GM12865 (cell line): ENCODE measurements at regions not wholly inside any gene's neighbourhood (a gene's known extent, or its start where the extent isn't known, plus 50 kb on each side); places are given as distances from the start of the nearest gene placed in this dataset.

Source experiments
- DNase-seq: peaks from one replicate; pipeline ENCODE4 v3.0.0; 2010; ENCODE audit warnings: low read depth
- H3K4me3 ChIP-seq: 2 replicates; pipeline ENCODE4 v1.5.1; 2011; ENCODE audit warnings: mild to moderate bottlenecking, low read depth, low read length, control low read depth
- CTCF ChIP-seq: IDR thresholded peaks from 2 replicates; pipeline ENCODE4 v1.5.1; 2011; ENCODE audit warnings: low read length, control low read depth, low read depth, inconsistent platforms; ENCODE audit not compliant: insufficient read depth; ENCODE audit errors: missing control alignments

GRCh38 chr2:116718451-116718850, 1096.0 kb upstream of the DDX18 start:
- peak; percentile 0 for DNase-seq
- no peak for TF ChIP-seq CTCF
- no peak overlapping the region for H3K4me3 ChIP-seq

- H3K4me3 ChIP-seq, result no peak overlapping the region
- no peak for TF ChIP-seq CTCF
- no peak for DNase-seq
Measured at GRCh38 chr2:116719836-116720235, 1094.7 kb upstream of the DDX18 start.

GRCh38 chr2:116724550-116724949, 1089.9 kb upstream of the DDX18 start:
- H3K4me3 ChIP-seq, result no peak overlapping the region
- DNase-seq, result no peak
- TF ChIP-seq CTCF, result no peak

GRCh38 chr2:116732322-116732721, 1082.2 kb upstream of the DDX18 start:
- no peak for DNase-seq
- no peak for TF ChIP-seq CTCF
- no peak overlapping the region for H3K4me3 ChIP-seq

GRCh38 chr2:116733699-116734098, 1080.8 kb upstream of the DDX18 start:
- no peak for TF ChIP-seq CTCF
- no peak for DNase-seq
- H3K4me3 ChIP-seq, result no peak overlapping the region

GRCh38 chr2:116737951-116738350, 1076.5 kb upstream of the DDX18 start:
- H3K4me3 ChIP-seq, result no peak overlapping the region
- TF ChIP-seq CTCF, result no peak
- no peak for DNase-seq

GRCh38 chr2:116747103-116747502, 1067.4 kb upstream of the DDX18 start:
- DNase-seq, result no peak
- no peak for TF ChIP-seq CTCF
- no peak overlapping the region for H3K4me3 ChIP-seq
